CD8-positive, alpha-beta memory T cell (primary cell): ENCODE measurements at regions not wholly inside any gene's neighbourhood (a gene's known extent, or its start where the extent isn't known, plus 50 kb on each side); places are given as distances from the start of the nearest gene placed in this dataset.

Source experiments
- CTCF ChIA-PET: fragments of 350-600 bp; sonication (Branson Sonifier 250); formaldehyde crosslinking; loops from one replicate; lab custom pipeline; 2021; ENCODE audit warnings: antibody characterized with exemption; lab: Charles Lee
- POLR2A ChIA-PET: fragments of 350-600 bp; sonication (Branson Sonifier 250); formaldehyde crosslinking; loops from one replicate; lab custom pipeline; 2021; ENCODE audit warnings: antibody characterized with exemption; lab: Charles Lee
- DNase-seq, 5 donors: peaks; one replicate each; pipeline versions ENCODE4 v3.0.0 to v3.0.0-alpha.2; 2020 to 2022; ENCODE audit warnings: mixed read lengths in 1 of 5
- H3K27ac ChIP-seq: one replicate; pipeline ENCODE4 v1.7.0; 2013; ENCODE audit warnings: low read depth, mild to moderate bottlenecking, low read length, moderate library complexity
- H3K27me3 ChIP-seq: 2 replicates; pipeline ENCODE4 v1.7.0; 2013; ENCODE audit warnings: low read length, mild to moderate bottlenecking; ENCODE audit not compliant: insufficient read depth, poor library complexity, severe bottlenecking
- H3K36me3 ChIP-seq: 2 replicates; pipeline ENCODE4 v1.7.0; 2013; ENCODE audit warnings: mild to moderate bottlenecking, low read length, moderate library complexity; ENCODE audit not compliant: insufficient read depth
- H3K4me1 ChIP-seq: 2 replicates; pipeline ENCODE4 v1.7.0; 2013; ENCODE audit warnings: mild to moderate bottlenecking, low read length, moderate library complexity; ENCODE audit not compliant: insufficient read depth
- H3K4me3 ChIP-seq: 2 replicates; pipeline ENCODE4 v1.7.0; 2013; ENCODE audit warnings: mild to moderate bottlenecking, low read length
- H3K9me3 ChIP-seq: 2 replicates; pipeline ENCODE4 v1.7.0; 2013; ENCODE audit warnings: mild to moderate bottlenecking, low read length
- H3K27ac Mint-ChIP-seq, 8 donors: one replicate each; pipeline ENCODE4 v1.8.0; 2020 to 2021; ENCODE audit warnings: mixed read lengths in 8 of 8, mild to moderate bottlenecking in 6 of 8, inconsistent platforms in 3 of 8, moderate library complexity in 3 of 8
- H3K27me3 Mint-ChIP-seq, 2 donors: one replicate each; pipeline ENCODE4 v1.8.0; 2020 to 2021; ENCODE audit warnings: mixed read lengths in 2 of 2, mild to moderate bottlenecking in 1 of 2, moderate library complexity in 1 of 2
- H3K36me3 Mint-ChIP-seq, 3 donors: one replicate each; pipeline ENCODE4 v1.8.0; 2020 to 2021; ENCODE audit warnings: mixed read lengths in 3 of 3, inconsistent platforms in 1 of 3, mild to moderate bottlenecking in 1 of 3
- H3K4me1 Mint-ChIP-seq, 3 donors: one replicate each; pipeline ENCODE4 v1.8.0; 2020 to 2021; ENCODE audit warnings: mixed read lengths in 3 of 3, inconsistent platforms in 1 of 3, mild to moderate bottlenecking in 1 of 3
- H3K4me3 Mint-ChIP-seq, 7 donors: one replicate each; pipeline ENCODE4 v1.8.0; 2020 to 2021; ENCODE audit warnings: mixed read lengths in 7 of 7, mild to moderate bottlenecking in 6 of 7, moderate library complexity in 4 of 7, inconsistent platforms in 2 of 7
- H3K9me3 Mint-ChIP-seq, 5 donors: one replicate each; pipeline ENCODE4 v1.8.0; 2020 to 2022; ENCODE audit warnings: mixed read lengths in 5 of 5, mild to moderate bottlenecking in 3 of 5, moderate library complexity in 2 of 5, inconsistent platforms in 1 of 5

- Mint-ChIP-seq H3K9me3 (peaks cover 0 to 18% (median 4%) of the 10 kb centered on the region in 5 donors), H3K36me3 (no peaks in the 10 kb centered on the region), H3K27ac (no peak overlapping the region), H3K4me1 (no peaks in the 10 kb centered on the region), H3K27me3 (peaks cover 0 to 4% of the 10 kb centered on the region in 2 donors), H3K4me3 (no peak overlapping the region)
- Histone ChIP-seq H3K27ac (no peak overlapping the region), H3K4me1 (no peaks in the 10 kb centered on the region), H3K27me3 (no peaks in the 10 kb centered on the region), H3K9me3 (no peaks in the 10 kb centered on the region), H3K4me3 (no peak overlapping the region), H3K36me3 (no peaks in the 10 kb centered on the region)
- ChIA-PET CTCF (no interaction called here), POLR2A (no interaction called here)
- no peak for DNase-seq
These were observed 73.8 kb upstream of the IRX5 start for GRCh38 chr16:54856871-54857270.

GRCh38 chr16:54847609-54848008, 83.1 kb upstream of the IRX5 start:
- no peak overlapping the region for H3K4me3 ChIP-seq
- ChIA-PET CTCF (no interaction called here), POLR2A (no interaction called here)
- no peak overlapping the region for H3K27ac Mint-ChIP-seq
- no peak for DNase-seq
- no peaks in the 10 kb centered on the region for H3K4me1 Mint-ChIP-seq
- H3K4me1 ChIP-seq, result no peaks in the 10 kb centered on the region
- no peaks in the 10 kb centered on the region for H3K9me3 ChIP-seq
- H3K27me3 ChIP-seq, result no peaks in the 10 kb centered on the region
- H3K9me3 Mint-ChIP-seq, result peaks cover 0 to 10% (median 9%) of the 10 kb centered on the region in 5 donors
- no peaks in the 10 kb centered on the region for H3K36me3 Mint-ChIP-seq
- no peaks in the 10 kb centered on the region for H3K27me3 Mint-ChIP-seq
- no peak overlapping the region for H3K4me3 Mint-ChIP-seq
- H3K36me3 ChIP-seq, result no peaks in the 10 kb centered on the region
- H3K27ac ChIP-seq, result no peak overlapping the region

DNA sequence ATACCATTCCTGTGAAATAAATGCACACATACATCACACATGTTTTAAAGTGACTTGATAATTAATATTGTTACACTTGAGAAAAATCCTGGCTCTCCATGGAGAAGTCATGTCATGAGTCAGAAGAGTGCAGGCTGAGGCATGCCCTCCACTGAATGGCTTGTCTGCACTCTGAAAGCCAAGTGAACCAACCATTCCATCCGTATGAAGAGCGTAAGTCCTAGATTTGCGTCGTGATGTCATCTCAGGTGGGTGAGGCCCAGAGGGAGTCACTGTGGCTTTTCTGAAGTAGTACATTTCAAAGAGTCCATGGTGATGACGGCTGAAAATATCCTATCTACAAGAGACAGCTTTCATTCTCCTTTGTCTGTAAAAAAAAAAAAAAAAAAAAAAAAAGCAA, 83.5 kb upstream of the IRX5 start:
- Mint-ChIP-seq H3K9me3 (peaks cover 1 to 10% (median 9%) of the 10 kb centered on the region in 5 donors), H3K27ac (no peak overlapping the region), H3K4me3 (no peak overlapping the region), H3K36me3 (no peaks in the 10 kb centered on the region), H3K27me3 (no peaks in the 10 kb centered on the region), H3K4me1 (no peaks in the 10 kb centered on the region)
- DNase-seq, result no peak
- Histone ChIP-seq H3K36me3 (no peaks in the 10 kb centered on the region), H3K4me1 (no peaks in the 10 kb centered on the region), H3K27me3 (no peaks in the 10 kb centered on the region), H3K4me3 (no peak overlapping the region), H3K9me3 (no peaks in the 10 kb centered on the region), H3K27ac (no peak overlapping the region)
- ChIA-PET POLR2A (no interaction called here), CTCF (no interaction called here)

GRCh38 chr16:54846766-54847165, 83.9 kb upstream of the IRX5 start:
- POLR2A ChIA-PET, result no interaction called here
- H3K36me3 ChIP-seq, result no peaks in the 10 kb centered on the region
- Mint-ChIP-seq H3K9me3 (peaks cover 2 to 14% (median 9%) of the 10 kb centered on the region in 5 donors), H3K4me3 (no peak overlapping the region), H3K36me3 (no peaks in the 10 kb centered on the region), H3K4me1 (no peaks in the 10 kb centered on the region), H3K27me3 (no peaks in the 10 kb centered on the region), H3K27ac (no peak overlapping the region)
- H3K27ac ChIP-seq, result no peak overlapping the region
- H3K27me3 ChIP-seq, result no peaks in the 10 kb centered on the region
- no peaks in the 10 kb centered on the region for H3K9me3 ChIP-seq
- no peaks in the 10 kb centered on the region for H3K4me1 ChIP-seq
- H3K4me3 ChIP-seq, result no peak overlapping the region
- CTCF ChIA-PET, result no interaction called here
- DNase-seq, result no peak

DNA sequence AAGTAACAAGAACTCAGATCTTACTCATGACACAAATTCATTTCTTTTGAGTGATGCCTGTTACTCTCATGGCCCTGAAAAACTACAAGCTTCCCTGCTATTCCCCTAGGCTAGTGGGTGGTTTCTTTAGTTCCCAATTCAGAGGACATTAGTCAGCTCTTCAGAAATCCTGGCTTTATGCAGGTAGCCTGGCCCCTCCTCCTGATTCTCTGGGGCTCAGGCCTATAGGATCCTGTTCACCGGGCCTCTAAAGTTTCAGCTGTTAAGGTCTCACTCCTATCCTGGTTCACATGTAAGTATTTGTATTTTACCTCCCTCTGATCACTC, 87.3 kb upstream of the IRX5 start:
- CTCF ChIA-PET, result no interaction called here
- POLR2A ChIA-PET, result no interaction called here
- Histone ChIP-seq H3K4me1 (no peaks in the 10 kb centered on the region), H3K27me3 (no peaks in the 10 kb centered on the region), H3K36me3 (no peaks in the 10 kb centered on the region), H3K27ac (no peak overlapping the region), H3K9me3 (no peaks in the 10 kb centered on the region), H3K4me3 (no peak overlapping the region)
- Mint-ChIP-seq H3K9me3 (peaks cover 2 to 19% (median 9%) of the 10 kb centered on the region in 5 donors), H3K4me1 (no peaks in the 10 kb centered on the region), H3K27me3 (no peaks in the 10 kb centered on the region), H3K4me3 (no peak overlapping the region), H3K36me3 (no peaks in the 10 kb centered on the region), H3K27ac (no peak overlapping the region)
- no peak for DNase-seq

DNA sequence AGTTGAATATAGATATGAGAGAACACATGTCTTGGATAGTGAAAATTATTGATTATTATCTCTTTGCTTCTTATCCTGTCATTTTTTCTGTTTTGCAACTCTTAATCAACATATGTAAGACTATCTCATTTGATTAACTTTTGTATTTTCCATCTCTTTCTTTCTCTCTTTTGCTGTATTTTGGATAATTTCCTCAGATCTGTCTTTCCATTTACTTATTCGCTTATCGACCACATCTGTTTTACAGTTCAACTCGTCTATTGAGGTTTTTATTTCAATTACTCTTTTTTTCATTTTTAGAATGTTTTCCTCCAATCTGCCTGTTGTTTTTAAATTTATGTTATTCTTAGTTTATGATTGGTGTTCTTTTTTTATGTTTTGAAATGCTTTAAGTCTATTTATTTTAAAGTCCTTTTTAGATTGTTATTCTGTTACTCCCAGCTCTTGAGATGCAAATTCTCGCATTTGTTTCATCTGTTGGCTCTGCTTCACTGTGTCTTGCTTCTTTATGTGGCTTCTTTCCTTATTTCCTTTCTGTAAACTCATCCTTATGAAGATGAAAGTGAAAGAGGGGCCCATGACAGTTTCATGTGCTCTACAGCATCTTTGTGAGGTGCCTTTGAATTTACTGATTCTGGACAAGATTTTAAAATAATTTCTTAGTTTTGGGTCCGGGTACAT, 87.8 kb upstream of the IRX5 start:
- H3K27ac ChIP-seq, result no peak overlapping the region
- H3K27me3 ChIP-seq, result no peaks in the 10 kb centered on the region
- no peaks in the 10 kb centered on the region for H3K27me3 Mint-ChIP-seq
- no peak overlapping the region for H3K27ac Mint-ChIP-seq
- no peaks in the 10 kb centered on the region for H3K4me1 Mint-ChIP-seq
- ChIA-PET POLR2A (no interaction called here), CTCF (no interaction called here)
- no peaks in the 10 kb centered on the region for H3K4me1 ChIP-seq
- no peaks in the 10 kb centered on the region for H3K36me3 Mint-ChIP-seq
- no peak for DNase-seq
- H3K9me3 ChIP-seq, result no peaks in the 10 kb centered on the region
- no peak overlapping the region for H3K4me3 ChIP-seq
- no peak overlapping the region for H3K4me3 Mint-ChIP-seq
- H3K36me3 ChIP-seq, result no peaks in the 10 kb centered on the region
- H3K9me3 Mint-ChIP-seq, result peaks cover 2 to 19% (median 9%) of the 10 kb centered on the region in 5 donors

DNA sequence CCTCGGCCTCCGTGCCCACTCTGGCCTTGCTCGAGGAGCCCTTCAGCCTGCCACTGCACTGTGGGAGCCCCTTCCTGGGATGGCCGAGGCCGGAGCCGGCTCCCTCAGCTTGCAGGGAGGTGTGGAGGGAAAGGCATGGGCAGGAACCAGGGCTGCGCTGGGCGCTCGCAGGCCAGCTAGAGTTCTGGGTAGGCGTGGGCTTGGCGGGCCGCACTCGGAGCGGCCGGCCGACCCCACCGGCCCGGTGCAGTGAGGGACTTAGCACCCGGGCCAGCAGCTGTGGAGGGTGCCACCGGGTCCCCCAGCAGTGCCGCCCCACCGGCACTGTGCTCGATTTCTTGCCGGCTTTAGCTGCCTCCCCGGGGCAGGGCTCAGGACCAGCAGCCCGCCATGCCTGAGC, 101.0 kb upstream of the IRX5 start:
- Mint-ChIP-seq H3K36me3 (no peaks in the 10 kb centered on the region), H3K9me3 (peaks cover 6 to 16% (median 12%) of the 10 kb centered on the region in 5 donors), H3K4me1 (no peaks in the 10 kb centered on the region), H3K27me3 (peaks cover 2 to 8% of the 10 kb centered on the region in 2 donors), H3K4me3 (no peak overlapping the region), H3K27ac (no peak overlapping the region)
- Histone ChIP-seq H3K4me1 (no peaks in the 10 kb centered on the region), H3K36me3 (no peaks in the 10 kb centered on the region), H3K27ac (no peak overlapping the region), H3K4me3 (no peak overlapping the region), H3K27me3 (no peaks in the 10 kb centered on the region), H3K9me3 (no peaks in the 10 kb centered on the region)
- ChIA-PET CTCF (no interaction called here), POLR2A (no interaction called here)
- no peak for DNase-seq

- Histone ChIP-seq H3K4me1 (no peaks in the 10 kb centered on the region), H3K36me3 (no peaks in the 10 kb centered on the region), H3K9me3 (no peaks in the 10 kb centered on the region), H3K27ac (no peak overlapping the region), H3K4me3 (no peak overlapping the region), H3K27me3 (no peaks in the 10 kb centered on the region)
- CTCF ChIA-PET, result no interaction called here
- Mint-ChIP-seq H3K36me3 (no peaks in the 10 kb centered on the region), H3K4me3 (no peak overlapping the region), H3K27me3 (peaks cover 0 to 8% of the 10 kb centered on the region in 2 donors), H3K4me1 (no peaks in the 10 kb centered on the region), H3K27ac (no peak overlapping the region), H3K9me3 (peaks cover 0 to 4% (median 0%) of the 10 kb centered on the region in 5 donors)
- no peak for DNase-seq
- POLR2A ChIA-PET, result no interaction called here
These were observed 107.8 kb upstream of the IRX5 start for GRCh38 chr16:54822892-54823291.
